Tibial nerve (tissue), 4 donors: ENCODE measurements at regions not wholly inside any gene's neighbourhood (a gene's known extent, or its start where the extent isn't known, plus 50 kb on each side); places are given as distances from the start of the nearest gene placed in this dataset.

Experiments
- DNase-seq, 2 donors: peaks; one replicate each; pipeline ENCODE4 v3.0.0-alpha.2; 2019; ENCODE audit warnings: low spot score in 2 of 2
- H3K27ac ChIP-seq, 4 donors: fragments of 200-600 bp; sonication (generic) in 3 of 4; one replicate each; pipeline ENCODE4 v1.5.1; 2017 to 2019; ENCODE audit warnings: mild to moderate bottlenecking in 1 of 4
- H3K27me3 ChIP-seq, 2 donors: fragments of 200-600 bp; sonication (generic) in 1 of 2; one replicate each; pipeline versions ENCODE4 v1.5.1 to v1.6.0; 2017 to 2019
- H3K36me3 ChIP-seq, 3 donors: fragments of 200-600 bp; sonication (generic); one replicate each; pipeline ENCODE4 v1.5.1; 2018 to 2019
- H3K4me1 ChIP-seq, 4 donors: fragments of 200-600 bp; sonication (generic) in 3 of 4; one replicate each; pipeline ENCODE4 v1.5.1; 2017 to 2019
- H3K4me3 ChIP-seq, 4 donors: fragments of 200-600 bp; sonication (generic) in 3 of 4; one replicate each; pipeline ENCODE4 v1.5.1; 2017 to 2019; ENCODE audit warnings: mild to moderate bottlenecking in 1 of 4, moderate library complexity in 1 of 4
- H3K9me3 ChIP-seq, 4 donors: fragments of 200-600 bp; sonication (generic) in 3 of 4; one replicate each; pipeline ENCODE4 v1.5.1; 2017 to 2019
- CTCF ChIP-seq, 5 experiments: fragments of 200-600 bp in 3 of 5; fragments of 450-650 bp in 2 of 5; sonication (generic) in 3 of 5; IDR thresholded peaks; one replicate each; pipeline ENCODE4 v1.5.1; 2016 to 2019; ENCODE audit warnings: antibody characterized with exemption in 5 of 5, mild to moderate bottlenecking in 3 of 5, moderate library complexity in 2 of 5
- EP300 ChIP-seq, 2 donors: sonication (generic); formaldehyde crosslinking; IDR thresholded peaks; one replicate each; pipeline ENCODE4 v1.6.1; 2017; ENCODE audit warnings: antibody characterized with exemption in 2 of 2, mild to moderate bottlenecking in 1 of 2
- POLR2A ChIP-seq, 2 donors: fragments of 450-650 bp; IDR thresholded peaks; one replicate each; pipeline ENCODE4 v1.6.1; 2017; ENCODE audit warnings: antibody characterized with exemption in 2 of 2, mild to moderate bottlenecking in 2 of 2, moderate library complexity in 2 of 2
- WGBS, 2 donors: methylation state at CpG; one replicate each; pipeline ENCODE4 v1.1.5; 2018; 5-methylcytosine and 5-hydroxymethylcytosine counted together

- H3K27ac ChIP-seq: no peak overlapping the region
- 89 to 93% methylated on average over 3 of the region's 3 CpGs for WGBS, 2 donors
- no peaks in the 10 kb centered on the region for H3K27me3 ChIP-seq
- peaks cover 0 to 9% (median 0%) of the 10 kb centered on the region in 4 donors for H3K9me3 ChIP-seq
- no peak overlapping the region for H3K4me3 ChIP-seq
- no peak for TF ChIP-seq POLR2A (IDR thresholded peaks at IDR 0.05)
- TF ChIP-seq CTCF (IDR thresholded peaks at IDR 0.05): no peak
- TF ChIP-seq EP300 (IDR thresholded peaks at IDR 0.05): no peak
- H3K4me1 ChIP-seq: no peaks in the 10 kb centered on the region
- H3K36me3 ChIP-seq: no peaks in the 10 kb centered on the region
- DNase-seq: no peak
These were observed 508.9 kb upstream of the NRP1 start for GRCh38 chr10:33843379-33843778.

GRCh38 chr10:33841678-33842077 lies 507.2 kb upstream of the NRP1 start:
- TF ChIP-seq EP300 (IDR thresholded peaks at IDR 0.05): no peak
- TF ChIP-seq POLR2A (IDR thresholded peaks at IDR 0.05): no peak
- TF ChIP-seq CTCF (IDR thresholded peaks at IDR 0.05): no peak

GRCh38 chr10:33838731-33839130 lies 504.3 kb upstream of the NRP1 start:
- DNase-seq: no peak
- WGBS, 2 donors: 81 to 87% methylated on average over 3 of the region's 3 CpGs
- H3K4me3 ChIP-seq: no peak overlapping the region

More at GRCh38 chr10:33841678-33842077, 507.2 kb upstream of the NRP1 start:
- Histone ChIP-seq H3K27ac (no peak overlapping the region), H3K4me1 (no peaks in the 10 kb centered on the region), H3K4me3 (no peak overlapping the region), H3K36me3 (no peaks in the 10 kb centered on the region), H3K9me3 (peaks cover 0 to 9% (median 0%) of the 10 kb centered on the region in 4 donors), H3K27me3 (no peaks in the 10 kb centered on the region)
- no peak for DNase-seq
- WGBS, 2 donors: 81 to 82% methylated on average over 2 of the region's 2 CpGs

GRCh38 chr10:33837736-33838135 lies 503.3 kb upstream of the NRP1 start:
- H3K4me1 ChIP-seq: no peaks in the 10 kb centered on the region
- WGBS, 2 donors: 84 to 94% methylated on average over 6 of the region's 6 CpGs
- no peak overlapping the region for H3K4me3 ChIP-seq
- DNase-seq: no peak
- H3K27ac ChIP-seq: no peak overlapping the region
- H3K9me3 ChIP-seq: no peaks in the 10 kb centered on the region
- H3K27me3 ChIP-seq: no peaks in the 10 kb centered on the region
- no peaks in the 10 kb centered on the region for H3K36me3 ChIP-seq
- TF ChIP-seq POLR2A (IDR thresholded peaks at IDR 0.05): no peak

More at GRCh38 chr10:33838731-33839130, 504.3 kb upstream of the NRP1 start:
- Histone ChIP-seq H3K9me3 (no peaks in the 10 kb centered on the region), H3K4me1 (no peaks in the 10 kb centered on the region), H3K27me3 (no peaks in the 10 kb centered on the region), H3K27ac (no peak overlapping the region), H3K36me3 (no peaks in the 10 kb centered on the region)
- TF ChIP-seq CTCF (IDR thresholded peaks at IDR 0.05): no peak
- TF ChIP-seq EP300 (IDR thresholded peaks at IDR 0.05): no peak
- no peak for TF ChIP-seq POLR2A (IDR thresholded peaks at IDR 0.05)

- H3K9me3 ChIP-seq: no peaks in the 10 kb centered on the region
- no peak for TF ChIP-seq POLR2A (IDR thresholded peaks at IDR 0.05)
- no peak for TF ChIP-seq EP300 (IDR thresholded peaks at IDR 0.05)
- TF ChIP-seq CTCF (IDR thresholded peaks at IDR 0.05): no peak
- no peak for DNase-seq
- no peaks in the 10 kb centered on the region for H3K4me1 ChIP-seq
- no peaks in the 10 kb centered on the region for H3K36me3 ChIP-seq
- no peak overlapping the region for H3K27ac ChIP-seq
- WGBS, 2 donors: 67 to 83% methylated on average over 1 of the region's 1 CpG
- no peak overlapping the region for H3K4me3 ChIP-seq
- no peaks in the 10 kb centered on the region for H3K27me3 ChIP-seq
These were observed 501.1 kb upstream of the NRP1 start for GRCh38 chr10:33835556-33835955.

GRCh38 chr10:33833566-33833965 lies 499.1 kb upstream of the NRP1 start:
- Histone ChIP-seq H3K4me1 (no peaks in the 10 kb centered on the region), H3K27me3 (no peaks in the 10 kb centered on the region), H3K4me3 (no peak overlapping the region), H3K27ac (no peak overlapping the region), H3K9me3 (no peaks in the 10 kb centered on the region), H3K36me3 (no peaks in the 10 kb centered on the region)
- WGBS, 2 donors: 95 to 99% methylated on average over 5 of the region's 5 CpGs
- DNase-seq: no peak
- TF ChIP-seq CTCF (IDR thresholded peaks at IDR 0.05): no peak
- TF ChIP-seq POLR2A (IDR thresholded peaks at IDR 0.05): no peak
- TF ChIP-seq EP300 (IDR thresholded peaks at IDR 0.05): no peak
